Karpas-422 (cell line): ENCODE measurements at regions not wholly inside any gene's neighbourhood (a gene's known extent, or its start where the extent isn't known, plus 50 kb on each side); places are given as distances from the start of the nearest gene placed in this dataset.

ENCODE experiments used
- DNase-seq: peaks from one replicate; pipeline ENCODE4 v3.0.0-alpha.2; 2015
- H2AFZ ChIP-seq: fragments of 200-600 bp; sonication (generic); 2 replicates; pipeline ENCODE4 v1.6.1; 2014; ENCODE audit warnings: antibody characterized with exemption, low read length, mixed read lengths
- H3K27ac ChIP-seq: fragments of 200-600 bp; sonication (generic); 2 replicates; pipeline ENCODE4 v1.5.1; 2014; ENCODE audit warnings: mild to moderate bottlenecking, low read length, moderate library complexity
- H3K27me3 ChIP-seq: fragments of 200-600 bp; sonication (generic); 2 replicates; pipeline ENCODE4 v1.6.1; 2014; ENCODE audit warnings: low read length, mixed read lengths
- H3K36me3 ChIP-seq: fragments of 200-600 bp; sonication (generic); 2 replicates; pipeline ENCODE4 v1.6.1; 2014; ENCODE audit warnings: low read length, mixed read lengths; ENCODE audit not compliant: insufficient read depth
- H3K4me1 ChIP-seq: fragments of 200-600 bp; sonication (generic); 2 replicates; pipeline ENCODE4 v1.6.1; 2014; ENCODE audit warnings: mild to moderate bottlenecking, low read length, mixed read lengths
- H3K4me2 ChIP-seq: fragments of 200-600 bp; sonication (generic); 2 replicates; pipeline ENCODE4 v1.6.1; 2014; ENCODE audit warnings: low read length, low read depth, mild to moderate bottlenecking; ENCODE audit not compliant: poor library complexity, severe bottlenecking
- H3K4me3 ChIP-seq: fragments of 200-600 bp; sonication (generic); 2 replicates; pipeline ENCODE4 v1.5.1; 2014; ENCODE audit warnings: mild to moderate bottlenecking, antibody characterized with exemption, low read length, mixed read lengths
- H3K79me2 ChIP-seq: fragments of 200-600 bp; sonication (generic); 2 replicates; pipeline ENCODE4 v1.6.1; 2014; ENCODE audit warnings: mild to moderate bottlenecking, low read length, mixed read lengths
- H3K9ac ChIP-seq: fragments of 200-600 bp; sonication (generic); 2 replicates; pipeline ENCODE4 v1.6.0; 2014; ENCODE audit warnings: low read length
- H3K9me2 ChIP-seq: fragments of 200-600 bp; sonication (generic), shearing (Covaris generic); replicated peaks from 2 replicates; pipeline ENCODE4 v1.6.0; 2014; ENCODE audit warnings: mild to moderate bottlenecking, low read length, moderate library complexity; ENCODE audit not compliant: insufficient read depth
- H3K9me3 ChIP-seq: fragments of 300-700, 200-600 bp; sonication (generic); 2 replicates; pipeline ENCODE4 v1.6.1; 2014; ENCODE audit warnings: low read length, mixed read lengths
- H4K20me1 ChIP-seq: fragments of 200-600 bp; sonication (generic); 2 replicates; pipeline ENCODE4 v1.6.1; 2014; ENCODE audit warnings: mild to moderate bottlenecking, antibody characterized with exemption, low read length, low read depth; ENCODE audit not compliant: insufficient read depth

- no peaks in the 10 kb centered on the region for H3K9me2 ChIP-seq
- no peaks in the 10 kb centered on the region for H3K79me2 ChIP-seq
- no peaks in the 10 kb centered on the region for H3K4me1 ChIP-seq
- no peak for DNase-seq
- H3K4me3 ChIP-seq: no peak overlapping the region
- H3K9ac ChIP-seq: no peak overlapping the region
- no peaks in the 10 kb centered on the region for H3K27me3 ChIP-seq
- H3K4me2 ChIP-seq: no peak overlapping the region
- no peaks in the 10 kb centered on the region for H3K36me3 ChIP-seq
- no peaks in the 10 kb centered on the region for H3K9me3 ChIP-seq
- H3K27ac ChIP-seq: no peak overlapping the region
- H4K20me1 ChIP-seq: no peaks in the 10 kb centered on the region
- H2AFZ ChIP-seq: no peak overlapping the region
These were observed 62.9 kb upstream of the FZD7 start for GRCh38 chr2:201970786-201971108.

- Histone ChIP-seq H3K27me3 (no peaks in the 10 kb centered on the region), H3K9ac (no peak overlapping the region), H4K20me1 (no peaks in the 10 kb centered on the region), H3K79me2 (no peaks in the 10 kb centered on the region), H3K4me1 (no peaks in the 10 kb centered on the region), H3K36me3 (no peaks in the 10 kb centered on the region), H3K9me2 (no peaks in the 10 kb centered on the region), H3K4me3 (no peak overlapping the region), H2AFZ (no peak overlapping the region), H3K9me3 (no peaks in the 10 kb centered on the region), H3K4me2 (no peak overlapping the region), H3K27ac (no peak overlapping the region)
- DNase-seq: no peak
These were observed 62.0 kb upstream of the FZD7 start for GRCh38 chr2:201971531-201972228.

- Histone ChIP-seq H3K9me2 (no peaks in the 10 kb centered on the region), H3K27ac (no peak overlapping the region), H3K4me2 (no peak overlapping the region), H3K9ac (no peak overlapping the region), H3K36me3 (no peaks in the 10 kb centered on the region), H3K27me3 (no peaks in the 10 kb centered on the region), H4K20me1 (no peaks in the 10 kb centered on the region), H3K9me3 (no peaks in the 10 kb centered on the region), H3K4me1 (no peaks in the 10 kb centered on the region), H3K4me3 (no peak overlapping the region), H2AFZ (no peak overlapping the region), H3K79me2 (no peaks in the 10 kb centered on the region)
- DNase-seq: no peak
These were observed 60.9 kb upstream of the FZD7 start for GRCh38 chr2:201972621-201973255.

- Histone ChIP-seq H3K9ac (no peak overlapping the region), H3K27ac (no peak overlapping the region), H3K36me3 (no peaks in the 10 kb centered on the region), H3K9me2 (no peaks in the 10 kb centered on the region), H2AFZ (no peak overlapping the region), H3K4me1 (no peaks in the 10 kb centered on the region), H4K20me1 (no peaks in the 10 kb centered on the region), H3K4me3 (no peak overlapping the region), H3K4me2 (no peak overlapping the region), H3K9me3 (no peaks in the 10 kb centered on the region), H3K27me3 (no peaks in the 10 kb centered on the region), H3K79me2 (no peaks in the 10 kb centered on the region)
- DNase-seq: no peak
These were observed 60.2 kb upstream of the FZD7 start for GRCh38 chr2:201973305-201973928.

GRCh38 chr2:201974171-201975100 is 59.2 kb upstream of the FZD7 start:
- Histone ChIP-seq H3K36me3 (no peaks in the 10 kb centered on the region), H3K4me3 (no peak overlapping the region), H3K27me3 (no peaks in the 10 kb centered on the region), H4K20me1 (no peaks in the 10 kb centered on the region), H3K27ac (no peak overlapping the region), H3K4me1 (no peaks in the 10 kb centered on the region), H3K9ac (no peak overlapping the region), H3K79me2 (no peaks in the 10 kb centered on the region), H2AFZ (no peak overlapping the region), H3K9me3 (no peaks in the 10 kb centered on the region), H3K9me2 (no peaks in the 10 kb centered on the region), H3K4me2 (no peak overlapping the region)
- no peak for DNase-seq

- Histone ChIP-seq H3K4me3 (no peak overlapping the region), H3K9me2 (no peaks in the 10 kb centered on the region), H4K20me1 (no peaks in the 10 kb centered on the region), H2AFZ (no peak overlapping the region), H3K9me3 (no peaks in the 10 kb centered on the region), H3K4me1 (peaks cover 5% of the 10 kb centered on the region), H3K4me2 (no peak overlapping the region), H3K36me3 (no peaks in the 10 kb centered on the region), H3K27me3 (no peaks in the 10 kb centered on the region), H3K79me2 (no peaks in the 10 kb centered on the region), H3K9ac (no peak overlapping the region), H3K27ac (no peak overlapping the region)
- DNase-seq: no peak
These were observed 58.2 kb upstream of the FZD7 start for GRCh38 chr2:201975434-201975833.

GRCh38 chr2:201975964-201976612 is 57.6 kb upstream of the FZD7 start:
- Histone ChIP-seq H3K27ac (no peak overlapping the region), H3K4me2 (no peak overlapping the region), H3K79me2 (no peaks in the 10 kb centered on the region), H3K9me2 (no peaks in the 10 kb centered on the region), H4K20me1 (no peaks in the 10 kb centered on the region), H2AFZ (no peak overlapping the region), H3K27me3 (no peaks in the 10 kb centered on the region), H3K36me3 (no peaks in the 10 kb centered on the region), H3K9ac (no peak overlapping the region), H3K4me1 (peaks cover 9% of the 10 kb centered on the region), H3K4me3 (no peak overlapping the region), H3K9me3 (no peaks in the 10 kb centered on the region)
- DNase-seq: no peak
